Vagina (tissue), 2 donors: ENCODE measurements at regions not wholly inside any gene's neighbourhood (a gene's known extent, or its start where the extent isn't known, plus 50 kb on each side); places are given as distances from the start of the nearest gene placed in this dataset.
A peak's percentile ranks its signal among the peaks of the same experiment; 100 is the strongest.
"Not testable (repeated sequence)": the region's sequence is repeated elsewhere in the genome, so short reads cannot be mapped to it uniquely, and the experiment has no call there.

ENCODE experiments used
- DNase-seq, 2 donors: peaks; one replicate each; pipeline ENCODE4 v3.0.0-alpha.2; 2017; ENCODE audit errors: extremely low spot score in 2 of 2
- H3K27ac ChIP-seq: fragments of 200-600 bp; sonication (generic); one replicate; pipeline ENCODE4 v1.5.1; 2019
- H3K27me3 ChIP-seq: fragments of 200-600 bp; sonication (generic); one replicate; pipeline ENCODE4 v1.5.1; 2019
- H3K36me3 ChIP-seq, 2 donors: fragments of 200-600 bp; sonication (generic); one replicate each; pipeline ENCODE4 v1.5.1; 2017 to 2019
- H3K4me1 ChIP-seq: fragments of 200-600 bp; sonication (generic); one replicate; pipeline ENCODE4 v1.5.1; 2019
- H3K4me3 ChIP-seq, 2 donors: fragments of 200-600 bp; sonication (generic); 1 replicate in 1 of 2; 2 replicates in 1 of 2; pipeline ENCODE4 v1.5.1; 2016 to 2019
- H3K9me3 ChIP-seq: fragments of 200-600 bp; sonication (generic); one replicate; pipeline ENCODE4 v1.5.1; 2019
- CTCF ChIP-seq, 3 experiments: fragments of 450-650 bp in 2 of 3; fragments of 200-600 bp in 1 of 3; sonication (generic) in 1 of 3; IDR thresholded peaks; one replicate each; pipeline ENCODE4 v1.5.1; 2017 to 2019; ENCODE audit warnings: antibody characterized with exemption in 3 of 3, mild to moderate bottlenecking in 2 of 3, moderate library complexity in 2 of 3
- POLR2A ChIP-seq, 2 donors: fragments of 450-650 bp; IDR thresholded peaks; one replicate each; pipeline ENCODE4 v1.6.1; 2017; ENCODE audit warnings: antibody characterized with exemption in 2 of 2, mild to moderate bottlenecking in 2 of 2, moderate library complexity in 2 of 2
- POLR2AphosphoS5 ChIP-seq, 2 donors: sonication (generic); formaldehyde crosslinking; IDR thresholded peaks; one replicate each; pipeline ENCODE4 v1.9.0; 2017; ENCODE audit warnings: antibody characterized with exemption in 2 of 2, mild to moderate bottlenecking in 2 of 2, low read depth in 1 of 2; ENCODE audit not compliant: insufficient read depth in 1 of 2
- intact Hi-C: fragments of 100-400 bp; cut with DNase I; formaldehyde crosslinking; loops from one replicate; pipeline ENCODE4 v1.15.1; 2023

GRCh38 chr1:235054466-235054865 lies 74.2 kb downstream of the TOMM20 start:
- no peak for DNase-seq
- Histone ChIP-seq H3K27ac (no peak overlapping the region), H3K27me3 (no peaks in the 10 kb centered on the region), H3K4me1 (peaks cover 6% of the 10 kb centered on the region), H3K36me3 (no peaks in the 10 kb centered on the region), H3K4me3 (no peak overlapping the region), H3K9me3 (no peaks in the 10 kb centered on the region)
- intact Hi-C loops: no loop called here
- TF ChIP-seq POLR2A (IDR thresholded peaks at IDR 0.05): no peak
- no peak for TF ChIP-seq POLR2AphosphoS5 (IDR thresholded peaks at IDR 0.05; ENCODE audit: insufficient read depth in 1 of 2, low read depth in 1 of 2)
- TF ChIP-seq CTCF (IDR thresholded peaks at IDR 0.05): no peak

- TF ChIP-seq POLR2A (IDR thresholded peaks at IDR 0.05): no peak
- no peak for TF ChIP-seq POLR2AphosphoS5 (IDR thresholded peaks at IDR 0.05; ENCODE audit: insufficient read depth in 1 of 2, low read depth in 1 of 2)
- no peak for TF ChIP-seq CTCF (IDR thresholded peaks at IDR 0.05)
- intact Hi-C loops: no loop called here
- DNase-seq: no peak
- Histone ChIP-seq H3K9me3 (no peaks in the 10 kb centered on the region), H3K27me3 (no peaks in the 10 kb centered on the region), H3K4me3 (no peak overlapping the region), H3K4me1 (peaks cover 23% of the 10 kb centered on the region), H3K27ac (peak overlapping the region; percentile 29), H3K36me3 (no peaks in the 10 kb centered on the region)
Observed at GRCh38 chr1:235052067-235053008, 76.3 kb downstream of the TOMM20 start.

- Histone ChIP-seq H3K9me3 (no peaks in the 10 kb centered on the region), H3K27me3 (no peaks in the 10 kb centered on the region), H3K4me1 (peaks cover 28% of the 10 kb centered on the region), H3K36me3 (no peaks in the 10 kb centered on the region), H3K4me3 (no peak overlapping the region), H3K27ac (peak overlapping the region; percentile 29)
- DNase-seq: no peak
- no peak for TF ChIP-seq POLR2A (IDR thresholded peaks at IDR 0.05)
- no peak for TF ChIP-seq CTCF (IDR thresholded peaks at IDR 0.05)
- TF ChIP-seq POLR2AphosphoS5 (IDR thresholded peaks at IDR 0.05; ENCODE audit: insufficient read depth in 1 of 2, low read depth in 1 of 2): no peak
- intact Hi-C loops: no loop called here
Observed at GRCh38 chr1:235051521-235051920, 77.1 kb downstream of the TOMM20 start.

GRCh38 chr1:235050911-235051360 lies 77.7 kb downstream of the TOMM20 start:
- no peaks in the 10 kb centered on the region for H3K9me3 ChIP-seq
- no peak overlapping the region for H3K4me3 ChIP-seq
- H3K27me3 ChIP-seq: no peaks in the 10 kb centered on the region
- no peak for DNase-seq
- H3K27ac ChIP-seq: peak overlapping the region; percentile 29
- no peaks in the 10 kb centered on the region for H3K36me3 ChIP-seq
- peaks cover 28% of the 10 kb centered on the region for H3K4me1 ChIP-seq
- TF ChIP-seq CTCF (IDR thresholded peaks at IDR 0.05) (no peak), POLR2AphosphoS5 (IDR thresholded peaks at IDR 0.05; ENCODE audit: insufficient read depth in 1 of 2, low read depth in 1 of 2) (peak in 1 of 2 donors; percentile 17)
- intact Hi-C loops: no loop called here

- H3K4me3 ChIP-seq, DNase-seq, H3K36me3 ChIP-seq, H3K9me3 ChIP-seq, H3K27me3 ChIP-seq: not testable (repeated sequence)
- H3K4me1 ChIP-seq: peaks cover 28% of the 10 kb centered on the region
- intact Hi-C loops: loop anchor here (5.0 kb wide), 1 partner anchor 53 kb away; no protein-coding TSS in a partner anchor
- H3K27ac ChIP-seq: peak overlapping the region; percentile 93
Observed at GRCh38 chr1:235049716-235050378, 78.8 kb downstream of the TOMM20 start.
